ENCODE measurements at regions not wholly inside any gene's neighbourhood (a gene's known extent, or its start where the extent isn't known, plus 50 kb on each side); places are given as distances from the start of the nearest gene placed in this dataset.
"Not testable (repeated sequence)": the region's sequence is repeated elsewhere in the genome, so short reads cannot be mapped to it uniquely, and the experiment has no call there.

- H3K4me3 ChIP-seq (ENCODE audit: low read depth, poor library complexity, severe bottlenecking): no peak overlapping the region
- no peak for TF ChIP-seq POLR2A (IDR thresholded peaks at IDR 0.05)
- TF ChIP-seq CTCF (IDR thresholded peaks at IDR 0.05): no peak
- 71 to 74% methylated on average over 3 of the region's 3 CpGs for WGBS, 2 donors
- intact Hi-C loops (cut with DNase I; ENCODE audit: low total_unique reads): no loop called here
- no peak for DNase-seq (ENCODE audit: low spot score in 2 of 2)
These were observed 575.0 kb downstream of the EDEM1 start for GRCh38 chr3:5762506-5762905.

GRCh38 chr3:5766848-5767247, 579.3 kb downstream of the EDEM1 start:
- intact Hi-C loops (cut with DNase I; ENCODE audit: low total_unique reads): no loop called here
- WGBS, 2 donors: 0 to 4% methylated on average over 1 of the region's 1 CpG
- TF ChIP-seq CTCF (IDR thresholded peaks at IDR 0.05) (no peak), POLR2A (IDR thresholded peaks at IDR 0.05) (no peak)
- no peak for DNase-seq (ENCODE audit: low spot score in 2 of 2)
- H3K4me3 ChIP-seq (ENCODE audit: low read depth, poor library complexity, severe bottlenecking): no peak overlapping the region

GRCh38 chr3:5767304-5767703, 579.8 kb downstream of the EDEM1 start:
- DNase-seq (ENCODE audit: low spot score in 2 of 2): no peak
- 80 to 83% methylated on average over 2 of the region's 2 CpGs for WGBS, 2 donors
- intact Hi-C loops (cut with DNase I; ENCODE audit: low total_unique reads): no loop called here
- TF ChIP-seq CTCF (IDR thresholded peaks at IDR 0.05): no peak
- TF ChIP-seq POLR2A (IDR thresholded peaks at IDR 0.05): no peak
- H3K4me3 ChIP-seq (ENCODE audit: low read depth, poor library complexity, severe bottlenecking): no peak overlapping the region

- WGBS, 2 donors: 67% methylated on average over 6 of the region's 6 CpGs
- H3K4me3 ChIP-seq (ENCODE audit: low read depth, poor library complexity, severe bottlenecking): no peak overlapping the region
- DNase-seq (ENCODE audit: low spot score in 2 of 2): no peak
- no peak for TF ChIP-seq POLR2A (IDR thresholded peaks at IDR 0.05)
- TF ChIP-seq CTCF (IDR thresholded peaks at IDR 0.05): no peak
- intact Hi-C loops (cut with DNase I; ENCODE audit: low total_unique reads): no loop called here
These were observed 580.9 kb downstream of the EDEM1 start for GRCh38 chr3:5768281-5768945.

GRCh38 chr3:5769825-5770224, 582.3 kb downstream of the EDEM1 start:
- TF ChIP-seq CTCF (IDR thresholded peaks at IDR 0.05): no peak
- no peak for TF ChIP-seq POLR2A (IDR thresholded peaks at IDR 0.05)
- intact Hi-C loops (cut with DNase I; ENCODE audit: low total_unique reads): no loop called here
- no peak for DNase-seq (ENCODE audit: low spot score in 2 of 2)
- 63 to 70% methylated on average over 5 of the region's 5 CpGs for WGBS, 2 donors
- no peak overlapping the region for H3K4me3 ChIP-seq (ENCODE audit: low read depth, poor library complexity, severe bottlenecking)

- DNase-seq (ENCODE audit: low spot score in 2 of 2): no peak
- TF ChIP-seq POLR2A (IDR thresholded peaks at IDR 0.05): no peak
- TF ChIP-seq CTCF (IDR thresholded peaks at IDR 0.05): no peak
- WGBS, 2 donors: 74 to 78% methylated on average over 7 of the region's 7 CpGs
- intact Hi-C loops (cut with DNase I; ENCODE audit: low total_unique reads): no loop called here
- no peak overlapping the region for H3K4me3 ChIP-seq (ENCODE audit: low read depth, poor library complexity, severe bottlenecking)
These were observed 586.8 kb downstream of the EDEM1 start for GRCh38 chr3:5774337-5774736.

- H3K4me3 ChIP-seq (ENCODE audit: low read depth, poor library complexity, severe bottlenecking); intact Hi-C loops (cut with DNase I; ENCODE audit: low total_unique reads); DNase-seq (ENCODE audit: low spot score in 2 of 2): not testable (repeated sequence)
- 98 to 99% methylated on average over 3 of the region's 3 CpGs for WGBS, 2 donors
These were observed 587.6 kb downstream of the EDEM1 start for GRCh38 chr3:5775100-5775499.
